ENCODE measurements at regions not wholly inside any gene's neighbourhood (a gene's known extent, or its start where the extent isn't known, plus 50 kb on each side); places are given as distances from the start of the nearest gene placed in this dataset.

- DNase-seq (ENCODE audit: low spot score): no peak
- ChIA-PET POLR2A (no interaction called here), CTCF (no interaction called here)
- no peaks in the 10 kb centered on the region for H3K27me3 Mint-ChIP-seq (ENCODE audit: low read depth)
- no peak for ATAC-seq
- TF ChIP-seq GRHL2 (CRISPR knock-in tag; IDR thresholded peaks at IDR 0.05; ENCODE audit: insufficient replicate concordance, severe bottlenecking) (no peak), HMGXB4 (CRISPR knock-in tag; IDR thresholded peaks at IDR 0.05) (no peak), FOXJ3 (CRISPR knock-in tag; IDR thresholded peaks at IDR 0.05; ENCODE audit: borderline replicate concordance) (no peak), HMGA2 (CRISPR knock-in tag; IDR thresholded peaks at IDR 0.05) (no peak), SMAD4 (CRISPR knock-in tag; IDR thresholded peaks at IDR 0.05) (no peak), TCF7 (CRISPR knock-in tag; IDR thresholded peaks at IDR 0.05; ENCODE audit: low read depth) (no peak), TEAD1 (CRISPR knock-in tag; IDR thresholded peaks at IDR 0.05) (no peak), NR2C2 (CRISPR knock-in tag; IDR thresholded peaks at IDR 0.05) (no peak)
- TF ChIP-seq, protein P1, sequence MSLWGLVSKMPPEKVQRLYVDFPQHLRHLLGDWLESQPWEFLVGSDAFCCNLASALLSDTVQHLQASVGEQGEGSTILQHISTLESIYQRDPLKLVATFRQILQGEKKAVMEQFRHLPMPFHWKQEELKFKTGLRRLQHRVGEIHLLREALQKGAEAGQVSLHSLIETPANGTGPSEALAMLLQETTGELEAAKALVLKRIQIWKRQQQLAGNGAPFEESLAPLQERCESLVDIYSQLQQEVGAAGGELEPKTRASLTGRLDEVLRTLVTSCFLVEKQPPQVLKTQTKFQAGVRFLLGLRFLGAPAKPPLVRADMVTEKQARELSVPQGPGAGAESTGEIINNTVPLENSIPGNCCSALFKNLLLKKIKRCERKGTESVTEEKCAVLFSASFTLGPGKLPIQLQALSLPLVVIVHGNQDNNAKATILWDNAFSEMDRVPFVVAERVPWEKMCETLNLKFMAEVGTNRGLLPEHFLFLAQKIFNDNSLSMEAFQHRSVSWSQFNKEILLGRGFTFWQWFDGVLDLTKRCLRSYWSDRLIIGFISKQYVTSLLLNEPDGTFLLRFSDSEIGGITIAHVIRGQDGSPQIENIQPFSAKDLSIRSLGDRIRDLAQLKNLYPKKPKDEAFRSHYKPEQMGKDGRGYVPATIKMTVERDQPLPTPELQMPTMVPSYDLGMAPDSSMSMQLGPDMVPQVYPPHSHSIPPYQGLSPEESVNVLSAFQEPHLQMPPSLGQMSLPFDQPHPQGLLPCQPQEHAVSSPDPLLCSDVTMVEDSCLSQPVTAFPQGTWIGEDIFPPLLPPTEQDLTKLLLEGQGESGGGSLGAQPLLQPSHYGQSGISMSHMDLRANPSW (CRISPR knock-in tag; conservative IDR thresholded peaks at IDR 0.05; ENCODE audit: low read depth): no peak
- peaks cover 5% of the 10 kb centered on the region; the same call in 1 of the 2 replicates for H3K4me1 Mint-ChIP-seq
- H3K4me3 Mint-ChIP-seq: no peak overlapping the region
- no peak overlapping the region for H3K27ac Mint-ChIP-seq
- H3K9me3 Mint-ChIP-seq: peaks cover 18% of the 10 kb centered on the region
- H3K36me3 Mint-ChIP-seq: peaks cover 5% of the 10 kb centered on the region; the same call in 1 of the 2 replicates
These were observed 173.3 kb upstream of the PDGFD start for GRCh38 chr11:104337273-104337672.

DNA sequence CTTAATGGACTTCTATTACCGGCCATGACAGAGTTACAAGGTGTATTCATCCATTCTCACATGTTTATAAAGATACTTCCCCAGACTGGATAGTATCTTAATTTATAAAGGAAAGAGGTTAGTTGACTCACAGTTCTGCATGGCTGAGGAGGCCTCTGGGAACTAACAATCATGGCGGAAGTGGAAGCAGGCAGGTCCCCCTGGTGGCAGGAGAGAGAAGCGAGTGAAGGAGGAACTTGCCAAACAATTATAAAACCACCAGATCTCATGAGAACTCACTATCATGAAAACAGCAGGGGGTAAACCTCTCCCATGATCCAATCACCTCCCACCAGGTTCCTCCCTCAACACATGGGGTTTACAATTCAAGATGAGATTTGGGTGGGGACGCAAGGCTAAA lies 170.0 kb upstream of the PDGFD start:
- H3K9me3 Mint-ChIP-seq: peaks cover 9% of the 10 kb centered on the region
- POLR2A ChIA-PET: no interaction called here
- H3K27ac Mint-ChIP-seq: no peak overlapping the region
- DNase-seq (ENCODE audit: low spot score) (peak; percentile 29), ATAC-seq (peak; percentile 49)
- CTCF ChIA-PET: interaction anchor here (1.2 kb wide), 1 partner anchor 80 kb away, joined by 6 read pairs; no protein-coding TSS in a partner anchor
- no peak overlapping the region for H3K4me3 Mint-ChIP-seq
- H3K36me3 Mint-ChIP-seq: no peaks in the 10 kb centered on the region
- H3K4me1 Mint-ChIP-seq: peaks cover 5% of the 10 kb centered on the region; the same call in 1 of the 2 replicates
- TF ChIP-seq TCF7 (CRISPR knock-in tag; IDR thresholded peaks at IDR 0.05; ENCODE audit: low read depth) (no peak), CTCF (IDR thresholded peaks at IDR 0.05) (peak; percentile 49; the same call in 1 of the 2 replicates)
- no peaks in the 10 kb centered on the region for H3K27me3 Mint-ChIP-seq (ENCODE audit: low read depth)

DNA sequence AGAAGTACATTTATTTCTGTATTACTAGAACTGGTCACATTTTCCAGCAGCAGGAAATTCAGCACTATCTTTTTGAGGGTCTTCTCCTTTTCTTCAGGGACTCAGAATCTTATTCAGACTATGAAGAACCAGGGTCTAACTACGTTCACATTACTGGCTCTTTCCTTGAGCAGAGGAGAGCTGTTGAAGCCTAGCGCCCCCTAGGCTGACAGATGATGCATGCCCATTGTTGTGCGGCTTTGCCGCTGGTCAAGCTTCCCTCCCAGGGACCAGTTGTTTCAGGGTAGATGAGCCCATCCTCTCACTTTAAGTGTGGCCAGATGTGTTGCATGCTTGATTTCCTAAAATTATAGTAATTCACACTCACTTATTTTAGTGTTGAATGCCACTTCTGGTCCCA lies 168.2 kb upstream of the PDGFD start:
- peak; percentile 99 for ATAC-seq
- no peaks in the 10 kb centered on the region for H3K27me3 Mint-ChIP-seq (ENCODE audit: low read depth)

More for the DNA sequence above, 168.2 kb upstream of the PDGFD start:
- H3K4me3 Mint-ChIP-seq: no peak overlapping the region
- peaks cover 5% of the 10 kb centered on the region; the same call in 1 of the 2 replicates for H3K4me1 Mint-ChIP-seq
- no peak overlapping the region for H3K27ac Mint-ChIP-seq
- DNase-seq (ENCODE audit: low spot score): peak; percentile 81
- H3K36me3 Mint-ChIP-seq: no peaks in the 10 kb centered on the region
- peaks cover 7% of the 10 kb centered on the region for H3K9me3 Mint-ChIP-seq
- TF ChIP-seq, protein P2, sequence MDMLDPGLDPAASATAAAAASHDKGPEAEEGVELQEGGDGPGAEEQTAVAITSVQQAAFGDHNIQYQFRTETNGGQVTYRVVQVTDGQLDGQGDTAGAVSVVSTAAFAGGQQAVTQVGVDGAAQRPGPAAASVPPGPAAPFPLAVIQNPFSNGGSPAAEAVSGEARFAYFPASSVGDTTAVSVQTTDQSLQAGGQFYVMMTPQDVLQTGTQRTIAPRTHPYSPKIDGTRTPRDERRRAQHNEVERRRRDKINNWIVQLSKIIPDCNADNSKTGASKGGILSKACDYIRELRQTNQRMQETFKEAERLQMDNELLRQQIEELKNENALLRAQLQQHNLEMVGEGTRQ (CRISPR knock-in tag; IDR thresholded peaks at IDR 0.05): no peak
- TF ChIP-seq ZNF219 (CRISPR knock-in tag; IDR thresholded peaks at IDR 0.05; ENCODE audit: borderline replicate concordance) (no peak), IRF2 (CRISPR knock-in tag; IDR thresholded peaks at IDR 0.05; ENCODE audit: borderline replicate concordance, low read depth) (no peak), ETV6 (CRISPR knock-in tag; IDR thresholded peaks at IDR 0.05) (no peak), CTCF (IDR thresholded peaks at IDR 0.05) (peak; percentile 78)
- ChIA-PET POLR2A (interaction anchor here (0.6 kb wide), 2 partner anchors 74 to 240 kb away, joined by 3 to 4 read pairs; no protein-coding TSS in a partner anchor), CTCF (interaction anchor here (0.6 to 1.5 kb wide), 23 partner anchors 10 to 858 kb away, joined by 3 to 12 read pairs (median 5); no protein-coding TSS in a partner anchor)
